ENCODE measurements at regions not wholly inside any gene's neighbourhood (a gene's known extent, or its start where the extent isn't known, plus 50 kb on each side); places are given as distances from the start of the nearest gene placed in this dataset.

DNA sequence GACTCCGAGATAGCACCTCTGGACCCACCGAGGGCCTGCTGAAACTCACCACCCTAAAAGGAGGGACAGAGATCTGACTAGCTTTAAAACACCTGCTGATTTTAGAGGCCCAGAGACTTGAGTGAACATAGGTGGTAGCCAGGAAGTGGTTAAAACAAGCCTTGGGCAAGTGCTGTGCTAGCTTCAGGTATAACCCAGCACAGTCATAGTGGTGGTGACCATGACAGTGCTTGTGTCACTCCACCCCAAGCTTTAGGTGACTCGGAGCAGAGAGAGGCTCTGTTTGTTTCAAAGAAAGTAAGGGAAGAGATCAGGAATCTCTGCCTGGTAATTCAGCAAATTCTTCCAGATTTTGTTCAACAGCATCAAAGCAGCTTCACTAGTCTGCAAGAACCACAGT lies 641.1 kb upstream of the BCHE start:
- no peaks in the 10 kb centered on the region for H3K9me3 ChIP-seq
- intact Hi-C loops (cut with DNase I), result no loop called here
- TF ChIP-seq, protein P1, sequence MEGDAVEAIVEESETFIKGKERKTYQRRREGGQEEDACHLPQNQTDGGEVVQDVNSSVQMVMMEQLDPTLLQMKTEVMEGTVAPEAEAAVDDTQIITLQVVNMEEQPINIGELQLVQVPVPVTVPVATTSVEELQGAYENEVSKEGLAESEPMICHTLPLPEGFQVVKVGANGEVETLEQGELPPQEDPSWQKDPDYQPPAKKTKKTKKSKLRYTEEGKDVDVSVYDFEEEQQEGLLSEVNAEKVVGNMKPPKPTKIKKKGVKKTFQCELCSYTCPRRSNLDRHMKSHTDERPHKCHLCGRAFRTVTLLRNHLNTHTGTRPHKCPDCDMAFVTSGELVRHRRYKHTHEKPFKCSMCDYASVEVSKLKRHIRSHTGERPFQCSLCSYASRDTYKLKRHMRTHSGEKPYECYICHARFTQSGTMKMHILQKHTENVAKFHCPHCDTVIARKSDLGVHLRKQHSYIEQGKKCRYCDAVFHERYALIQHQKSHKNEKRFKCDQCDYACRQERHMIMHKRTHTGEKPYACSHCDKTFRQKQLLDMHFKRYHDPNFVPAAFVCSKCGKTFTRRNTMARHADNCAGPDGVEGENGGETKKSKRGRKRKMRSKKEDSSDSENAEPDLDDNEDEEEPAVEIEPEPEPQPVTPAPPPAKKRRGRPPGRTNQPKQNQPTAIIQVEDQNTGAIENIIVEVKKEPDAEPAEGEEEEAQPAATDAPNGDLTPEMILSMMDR (IDR thresholded peaks at IDR 0.05), result no peak
- no peaks in the 10 kb centered on the region for H3K36me3 ChIP-seq
- no peak overlapping the region for H3K4me3 ChIP-seq
- no peaks in the 10 kb centered on the region for H3K27me3 ChIP-seq
- DNase-seq (ENCODE audit: low spot score in 2 of 2), result no peak
- H3K27ac ChIP-seq, result no peak overlapping the region
- H3K4me1 ChIP-seq, result no peaks in the 10 kb centered on the region

DNA sequence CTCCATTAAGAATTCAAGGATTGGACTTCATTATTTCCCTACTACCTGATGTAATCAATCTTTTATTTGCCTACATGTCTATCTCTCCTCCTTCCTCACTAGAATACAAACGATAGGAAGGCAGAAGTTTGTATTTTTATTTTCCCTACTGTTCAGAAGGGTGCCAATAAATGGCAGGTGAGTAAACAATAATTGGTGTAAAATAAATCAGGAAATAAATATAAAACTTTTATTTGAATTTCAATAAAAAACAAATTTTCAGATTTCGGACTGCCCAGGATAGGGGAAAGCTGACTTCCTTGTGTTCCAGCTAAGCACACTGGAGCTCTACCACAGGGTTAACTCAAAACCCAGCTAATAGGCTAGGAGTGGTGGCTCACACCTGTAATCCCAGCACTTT lies 636.3 kb upstream of the BCHE start:
- Histone ChIP-seq H3K4me3 (no peak overlapping the region), H3K27ac (no peak overlapping the region), H3K9me3 (no peaks in the 10 kb centered on the region), H3K4me1 (no peaks in the 10 kb centered on the region), H3K27me3 (no peaks in the 10 kb centered on the region), H3K36me3 (no peaks in the 10 kb centered on the region)
- intact Hi-C loops (cut with DNase I), result no loop called here
- DNase-seq (ENCODE audit: low spot score in 2 of 2), result no peak
- TF ChIP-seq, protein P1 (IDR thresholded peaks at IDR 0.05), result no peak

GRCh38 chr3:166472015-166472414 lies 634.8 kb upstream of the BCHE start:
- DNase-seq (ENCODE audit: low spot score in 2 of 2), result no peak
- intact Hi-C loops (cut with DNase I), result no loop called here
- H3K27me3 ChIP-seq, result no peaks in the 10 kb centered on the region
- no peaks in the 10 kb centered on the region for H3K36me3 ChIP-seq
- no peaks in the 10 kb centered on the region for H3K4me1 ChIP-seq
- no peaks in the 10 kb centered on the region for H3K9me3 ChIP-seq
- TF ChIP-seq, protein P1 (IDR thresholded peaks at IDR 0.05), result no peak
- H3K27ac ChIP-seq, result no peak overlapping the region
- H3K4me3 ChIP-seq, result no peak overlapping the region

DNA sequence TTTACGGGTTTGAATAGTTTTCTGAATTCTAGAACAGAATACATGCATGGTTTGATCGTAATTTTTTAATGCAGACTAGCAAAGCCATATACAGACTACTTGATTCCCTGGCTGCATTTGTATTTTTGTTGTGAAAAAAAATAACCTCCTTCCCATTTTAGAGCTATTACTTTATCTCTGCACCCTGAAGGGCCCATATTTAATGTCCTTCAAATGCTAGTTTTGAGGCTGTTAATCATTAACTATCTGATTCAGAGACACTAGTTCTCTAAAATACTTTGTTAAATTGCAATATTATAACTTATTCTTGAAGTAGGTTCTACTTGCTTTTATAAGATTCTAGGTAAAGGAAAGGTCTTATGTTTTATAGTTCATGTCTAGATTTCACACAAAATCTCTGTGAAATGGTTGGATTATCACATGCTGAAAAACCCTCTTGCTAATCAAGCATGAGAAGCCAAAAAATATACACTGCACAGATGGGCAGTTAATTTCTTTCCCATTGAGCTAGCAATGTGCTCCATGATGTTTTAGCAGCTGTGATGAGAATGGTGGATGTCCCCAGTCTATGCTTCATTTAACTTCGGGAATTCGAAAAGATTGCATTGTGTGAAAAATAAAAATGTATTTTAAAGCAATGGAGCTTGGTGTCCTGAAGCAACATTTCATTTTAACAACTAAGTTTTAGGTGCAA lies 634.0 kb upstream of the BCHE start:
- intact Hi-C loops (cut with DNase I), result no loop called here
- Histone ChIP-seq H3K4me1 (no peaks in the 10 kb centered on the region), H3K27me3 (no peaks in the 10 kb centered on the region)

DNA sequence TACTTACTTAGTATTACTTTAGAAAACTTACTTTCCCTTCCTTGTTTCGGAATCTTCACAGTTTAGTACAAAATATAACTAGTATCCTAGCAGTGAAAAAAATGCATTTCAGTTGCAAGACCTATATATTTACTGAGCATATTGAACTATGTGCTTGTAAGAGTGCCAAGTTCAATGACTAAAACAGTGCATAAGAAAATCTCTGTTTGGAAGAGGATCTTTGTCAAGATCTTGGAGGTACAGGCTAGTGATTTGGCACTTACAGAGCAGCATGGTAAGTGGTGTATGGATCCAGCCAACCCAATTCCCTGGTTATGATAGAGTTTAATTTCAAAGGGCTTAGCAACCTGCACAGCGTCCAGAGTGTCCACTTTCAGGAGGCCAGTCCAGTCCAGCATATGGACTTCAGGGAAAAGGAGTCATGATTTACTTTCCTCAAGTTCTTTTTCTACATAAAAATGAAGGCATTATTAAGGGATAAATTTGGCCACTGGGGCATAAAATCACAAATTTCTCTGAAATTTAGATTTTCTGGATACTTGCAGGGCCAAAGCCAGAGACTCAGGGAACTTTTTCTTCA lies 625.8 kb upstream of the BCHE start:
- Histone ChIP-seq H3K4me3 (no peak overlapping the region), H3K27me3 (no peaks in the 10 kb centered on the region), H3K4me1 (no peaks in the 10 kb centered on the region), H3K27ac (no peak overlapping the region), H3K9me3 (no peaks in the 10 kb centered on the region), H3K36me3 (no peaks in the 10 kb centered on the region)
- intact Hi-C loops (cut with DNase I), result no loop called here
- no peak for DNase-seq (ENCODE audit: low spot score in 2 of 2)
- TF ChIP-seq, protein P1 (IDR thresholded peaks at IDR 0.05), result no peak

More for the DNA sequence above, 634.0 kb upstream of the BCHE start:
- no peak overlapping the region for H3K4me3 ChIP-seq
- TF ChIP-seq, protein P1 (IDR thresholded peaks at IDR 0.05), result no peak
- H3K9me3 ChIP-seq, result no peaks in the 10 kb centered on the region
- H3K36me3 ChIP-seq, result no peaks in the 10 kb centered on the region
- no peak for DNase-seq (ENCODE audit: low spot score in 2 of 2)
- H3K27ac ChIP-seq, result no peak overlapping the region

Data from ascending aorta (tissue), 2 donors.